ENCODE measurements at regions not wholly inside any gene's neighbourhood (a gene's known extent, or its start where the extent isn't known, plus 50 kb on each side); places are given as distances from the start of the nearest gene placed in this dataset.
"Not testable (repeated sequence)": the region's sequence is repeated elsewhere in the genome, so short reads cannot be mapped to it uniquely, and the experiment has no call there.

DNA sequence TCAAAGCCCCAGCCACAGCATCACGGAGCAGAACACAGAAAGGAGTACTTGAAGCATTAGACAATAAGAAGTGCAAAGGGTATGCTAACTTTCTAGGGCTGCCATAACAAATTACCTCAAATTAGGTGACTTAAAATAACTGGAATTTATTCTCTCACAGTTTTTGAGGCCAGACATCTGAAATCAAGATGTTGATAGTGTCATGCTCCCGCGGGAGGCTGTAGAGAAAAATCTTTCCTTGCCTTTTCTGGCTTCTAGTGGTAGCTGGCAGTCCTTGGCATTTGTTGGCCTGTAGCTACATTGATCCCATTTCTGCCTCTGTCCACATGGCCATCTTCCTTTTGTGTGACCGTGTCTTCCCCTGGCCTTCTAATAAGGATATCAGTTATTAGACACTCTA is 51.9 kb upstream of the SPDL1 start:
- no peak for DNase-seq
- WGBS (ENCODE audit: insufficient coverage, low lambda C conversion rate) = 100% methylated on average over 1 of the region's 4 CpGs
- peaks cover 2% of the 10 kb centered on the region for H3K27me3 ChIP-seq (ENCODE audit: control insufficient read depth, insufficient read depth, low read length)
- H3K9me3 ChIP-seq (ENCODE audit: control insufficient read depth, low read depth, low read length) = no peaks in the 10 kb centered on the region
- H3K36me3 ChIP-seq (ENCODE audit: control insufficient read depth, insufficient read depth, low read length) = no peaks in the 10 kb centered on the region
- no peaks in the 10 kb centered on the region for H3K4me1 ChIP-seq (ENCODE audit: control insufficient read depth, insufficient read depth, low read length)
- H3K4me3 ChIP-seq (ENCODE audit: low read length) = no peak overlapping the region
- H3K27ac ChIP-seq (ENCODE audit: low read length) = no peak overlapping the region

DNA sequence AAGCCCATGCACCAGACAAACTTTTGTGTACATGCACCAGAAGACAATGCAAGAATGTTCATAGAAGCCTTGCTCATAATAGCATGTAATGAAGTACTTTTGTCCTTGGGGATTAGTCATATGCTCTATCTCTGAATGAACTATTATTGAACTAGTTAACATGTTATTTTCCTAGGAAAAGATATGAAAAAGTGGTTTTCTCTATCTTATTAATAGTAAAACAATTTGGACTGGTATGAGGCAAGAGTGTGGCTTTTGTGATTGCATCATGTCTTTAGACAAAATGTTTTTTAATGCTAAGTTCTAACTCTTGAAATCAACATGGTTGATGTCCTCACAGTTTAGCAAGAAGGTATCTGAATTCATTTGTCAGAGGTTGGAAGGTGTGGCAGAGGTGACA is 55.7 kb upstream of the SPDL1 start:
- H3K27me3 ChIP-seq (ENCODE audit: control insufficient read depth, insufficient read depth, low read length) = peaks cover 5% of the 10 kb centered on the region
- no peak for DNase-seq
- H3K4me3 ChIP-seq (ENCODE audit: low read length) = no peak overlapping the region
- no peaks in the 10 kb centered on the region for H3K4me1 ChIP-seq (ENCODE audit: control insufficient read depth, insufficient read depth, low read length)
- no peaks in the 10 kb centered on the region for H3K36me3 ChIP-seq (ENCODE audit: control insufficient read depth, insufficient read depth, low read length)
- H3K27ac ChIP-seq (ENCODE audit: low read length) = no peak overlapping the region
- H3K9me3 ChIP-seq (ENCODE audit: control insufficient read depth, low read depth, low read length) = no peaks in the 10 kb centered on the region

DNA sequence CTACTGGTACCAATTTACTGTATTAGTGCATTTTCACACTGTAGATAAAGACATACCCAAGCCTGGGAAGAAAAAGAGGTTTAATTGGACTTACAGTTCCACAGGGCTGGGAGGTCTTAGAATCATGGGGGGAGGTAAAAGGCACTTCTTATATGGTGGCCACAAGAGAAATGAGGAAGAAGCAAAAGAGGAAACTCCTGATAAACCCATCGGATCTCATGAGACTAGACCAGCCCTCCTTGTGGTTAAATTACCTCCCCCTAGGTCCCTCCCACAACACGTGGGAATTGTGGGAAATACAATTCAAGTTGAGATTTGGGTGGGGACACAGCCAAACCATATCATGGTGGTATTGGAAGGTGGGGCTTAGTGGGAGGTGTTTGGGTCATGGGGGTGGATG is 56.5 kb upstream of the SPDL1 start:
- no peak overlapping the region for H3K27ac ChIP-seq (ENCODE audit: low read length)
- no peak overlapping the region for H3K4me3 ChIP-seq (ENCODE audit: low read length)
- no CpG with 5 or more reads among the region's 2 CpGs for WGBS (ENCODE audit: insufficient coverage, low lambda C conversion rate)
- H3K36me3 ChIP-seq (ENCODE audit: control insufficient read depth, insufficient read depth, low read length) = no peaks in the 10 kb centered on the region
- H3K27me3 ChIP-seq (ENCODE audit: control insufficient read depth, insufficient read depth, low read length) = peaks cover 5% of the 10 kb centered on the region
- no peaks in the 10 kb centered on the region for H3K4me1 ChIP-seq (ENCODE audit: control insufficient read depth, insufficient read depth, low read length)
- H3K9me3 ChIP-seq (ENCODE audit: control insufficient read depth, low read depth, low read length) = no peaks in the 10 kb centered on the region
- no peak for DNase-seq

DNA sequence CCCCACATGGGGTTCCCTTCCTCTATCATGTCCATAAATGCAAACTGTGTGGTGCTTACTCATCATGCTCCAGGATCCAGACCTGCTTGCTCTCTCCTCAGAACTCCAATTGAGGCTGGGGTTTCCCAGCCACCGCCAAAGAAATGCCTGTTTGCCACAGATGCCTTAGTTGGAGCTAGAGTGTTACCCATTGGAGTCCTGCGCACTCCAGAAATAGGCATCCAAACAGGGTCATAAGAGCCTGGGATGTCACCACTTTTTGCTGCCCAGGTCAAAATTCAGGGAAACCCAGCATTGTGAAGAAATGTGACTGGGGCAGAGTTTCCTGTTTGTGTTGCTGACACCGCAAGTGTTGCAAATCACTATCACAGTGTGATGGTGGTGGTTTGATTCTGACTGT is 60.7 kb upstream of the SPDL1 start:
- H3K27ac ChIP-seq (ENCODE audit: low read length) = no peak overlapping the region
- no peaks in the 10 kb centered on the region for H3K9me3 ChIP-seq (ENCODE audit: control insufficient read depth, low read depth, low read length)
- WGBS (ENCODE audit: insufficient coverage, low lambda C conversion rate) = no CpG with 5 or more reads among the region's 3 CpGs
- no peak overlapping the region for H3K4me3 ChIP-seq (ENCODE audit: low read length)
- H3K36me3 ChIP-seq (ENCODE audit: control insufficient read depth, insufficient read depth, low read length) = no peaks in the 10 kb centered on the region
- H3K4me1 ChIP-seq (ENCODE audit: control insufficient read depth, insufficient read depth, low read length) = no peaks in the 10 kb centered on the region
- no peak for DNase-seq
- peaks cover 3% of the 10 kb centered on the region for H3K27me3 ChIP-seq (ENCODE audit: control insufficient read depth, insufficient read depth, low read length)

DNA sequence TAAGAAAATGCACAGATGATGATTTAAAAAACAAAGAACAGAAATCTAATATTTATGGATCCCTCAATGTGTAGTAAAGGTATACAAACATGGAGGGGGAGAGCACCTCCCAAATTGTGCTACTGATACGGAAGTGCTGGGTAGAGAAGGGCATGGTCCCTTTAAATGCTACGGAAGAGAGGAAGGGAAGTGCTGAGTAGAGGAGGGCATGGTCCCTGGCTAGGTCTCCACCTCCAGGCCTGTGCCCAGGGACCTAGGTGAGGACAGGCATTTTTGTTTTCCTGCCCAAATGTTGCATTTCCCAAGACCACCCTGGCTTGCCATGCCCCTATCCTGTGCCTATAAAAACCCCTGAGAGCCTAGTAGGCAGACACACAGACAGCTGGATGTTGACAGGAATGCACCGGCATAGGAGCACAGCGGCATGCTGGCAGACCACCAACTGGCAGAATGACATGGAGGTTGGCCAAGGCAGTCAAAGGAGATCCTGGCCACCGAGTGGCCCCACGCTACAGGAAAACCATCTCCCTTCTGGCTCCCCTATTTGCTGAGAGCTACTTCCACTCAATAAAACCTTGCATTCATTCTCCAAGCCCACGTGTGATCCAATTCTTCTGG is 62.1 kb upstream of the SPDL1 start:
- Histone ChIP-seq H3K27me3 (ENCODE audit: control insufficient read depth, insufficient read depth, low read length) (peaks cover 3% of the 10 kb centered on the region), H3K4me1 (ENCODE audit: control insufficient read depth, insufficient read depth, low read length) (no peaks in the 10 kb centered on the region), H3K27ac (ENCODE audit: low read length) (no peak overlapping the region), H3K4me3 (ENCODE audit: low read length) (no peak overlapping the region), H3K36me3 (ENCODE audit: control insufficient read depth, insufficient read depth, low read length) (no peaks in the 10 kb centered on the region), H3K9me3 (ENCODE audit: control insufficient read depth, low read depth, low read length) (no peaks in the 10 kb centered on the region)
- WGBS (ENCODE audit: insufficient coverage, low lambda C conversion rate) = no CpG with 5 or more reads among the region's 7 CpGs
- no peak for DNase-seq

DNA sequence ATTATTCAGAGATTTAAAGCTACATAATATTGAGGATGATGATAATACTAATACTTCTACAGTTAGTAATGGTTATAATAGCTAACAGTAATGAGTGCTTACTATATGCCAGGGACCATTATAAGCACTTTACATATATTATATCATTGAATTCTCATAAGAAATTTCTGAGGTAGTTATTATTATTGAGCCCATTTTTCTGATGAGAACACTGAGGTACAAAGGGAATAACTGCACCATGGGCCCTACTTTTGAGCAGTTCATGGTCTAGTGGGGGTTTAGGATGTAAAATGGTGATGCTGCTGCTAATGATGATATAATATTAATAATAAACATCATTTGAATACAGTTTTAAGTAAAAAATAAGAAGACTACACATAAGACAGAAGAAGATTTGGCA is 64.2 kb upstream of the SPDL1 start:
- no peak overlapping the region for H3K27ac ChIP-seq (ENCODE audit: low read length)

DNA sequence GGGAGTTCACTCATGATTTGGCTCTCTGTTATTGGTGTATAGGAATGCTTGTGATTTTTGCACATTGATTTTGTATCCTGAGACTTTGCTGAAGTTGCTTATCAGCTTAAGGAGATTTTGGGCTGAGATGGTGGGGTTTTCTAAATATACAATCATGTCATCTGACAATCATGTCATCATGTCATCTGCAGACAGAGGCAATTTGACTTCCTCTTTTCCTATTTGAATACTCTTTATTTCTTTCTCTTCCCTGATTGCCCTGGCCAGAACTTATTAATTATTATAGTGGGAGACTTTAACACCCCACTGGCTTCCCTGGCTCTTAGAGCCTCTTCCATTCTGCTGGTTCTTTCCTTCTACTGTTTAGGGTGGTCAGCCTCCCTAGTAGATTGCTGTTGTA is 64.8 kb upstream of the SPDL1 start:
- not testable (repeated sequence) for H3K27ac ChIP-seq (ENCODE audit: low read length); DNase-seq; H3K4me3 ChIP-seq (ENCODE audit: low read length); H3K9me3 ChIP-seq (ENCODE audit: control insufficient read depth, low read depth, low read length); H3K36me3 ChIP-seq (ENCODE audit: control insufficient read depth, insufficient read depth, low read length); H3K4me1 ChIP-seq (ENCODE audit: control insufficient read depth, insufficient read depth, low read length); H3K27me3 ChIP-seq (ENCODE audit: control insufficient read depth, insufficient read depth, low read length)

More for the DNA sequence above, 64.2 kb upstream of the SPDL1 start:
- Histone ChIP-seq H3K36me3 (ENCODE audit: control insufficient read depth, insufficient read depth, low read length) (no peaks in the 10 kb centered on the region), H3K9me3 (ENCODE audit: control insufficient read depth, low read depth, low read length) (no peaks in the 10 kb centered on the region), H3K4me1 (ENCODE audit: control insufficient read depth, insufficient read depth, low read length) (no peaks in the 10 kb centered on the region), H3K4me3 (ENCODE audit: low read length) (no peak overlapping the region), H3K27me3 (ENCODE audit: control insufficient read depth, insufficient read depth, low read length) (peaks cover 3% of the 10 kb centered on the region)
- DNase-seq = no peak

DNA sequence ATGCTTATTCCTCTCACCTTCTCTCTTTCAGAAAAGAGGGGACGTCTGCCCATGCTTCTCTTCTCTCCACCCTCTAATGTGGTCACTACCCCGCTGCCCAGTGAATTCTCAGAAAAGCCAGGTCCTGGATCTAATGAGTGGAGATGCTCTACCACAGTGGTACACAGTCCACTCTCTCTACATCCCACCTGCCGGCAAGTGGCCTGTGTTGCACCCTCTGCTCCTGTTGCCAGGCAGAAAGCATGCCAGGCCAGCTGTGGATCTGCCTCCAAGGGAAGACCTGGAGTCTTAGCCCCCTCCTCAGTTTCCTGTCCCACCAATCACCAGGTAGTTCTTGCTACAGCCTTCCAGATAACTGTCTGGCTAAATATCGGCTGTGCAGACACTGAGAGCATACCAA is 71.2 kb upstream of the SPDL1 start:
- Histone ChIP-seq H3K27me3 (ENCODE audit: control insufficient read depth, insufficient read depth, low read length) (peaks cover 2% of the 10 kb centered on the region), H3K4me3 (ENCODE audit: low read length) (no peak overlapping the region), H3K4me1 (ENCODE audit: control insufficient read depth, insufficient read depth, low read length) (no peaks in the 10 kb centered on the region), H3K9me3 (ENCODE audit: control insufficient read depth, low read depth, low read length) (no peaks in the 10 kb centered on the region), H3K27ac (ENCODE audit: low read length) (no peak overlapping the region), H3K36me3 (ENCODE audit: control insufficient read depth, insufficient read depth, low read length) (no peaks in the 10 kb centered on the region)
- WGBS (ENCODE audit: insufficient coverage, low lambda C conversion rate) = no CpG with 5 or more reads among the region's 4 CpGs
- DNase-seq = no peak

DNA sequence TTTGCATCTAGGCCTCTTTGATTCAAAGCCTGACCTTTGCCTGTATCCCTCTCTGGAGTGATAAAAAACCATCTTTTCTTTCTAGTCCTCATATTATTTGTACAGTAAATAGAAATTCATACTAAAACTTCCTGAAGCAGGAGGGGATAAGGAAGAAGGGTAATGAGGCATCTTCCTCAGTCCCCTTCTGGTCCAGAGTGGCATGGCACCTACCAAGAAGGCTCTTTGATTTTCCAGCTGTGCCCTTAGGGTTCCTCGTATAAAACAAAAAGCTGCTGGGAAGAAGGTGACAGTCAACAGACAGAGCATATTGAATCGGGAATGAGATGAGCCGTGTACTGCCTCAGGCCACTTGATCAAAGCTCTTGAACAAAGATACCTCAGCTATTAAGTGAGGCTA is 71.9 kb upstream of the SPDL1 start:
- DNase-seq = no peak
- no CpG with 5 or more reads among the region's 3 CpGs for WGBS (ENCODE audit: insufficient coverage, low lambda C conversion rate)
- no peaks in the 10 kb centered on the region for H3K9me3 ChIP-seq (ENCODE audit: control insufficient read depth, low read depth, low read length)
- no peak overlapping the region for H3K4me3 ChIP-seq (ENCODE audit: low read length)
- peaks cover 2% of the 10 kb centered on the region for H3K27me3 ChIP-seq (ENCODE audit: control insufficient read depth, insufficient read depth, low read length)
- no peak overlapping the region for H3K27ac ChIP-seq (ENCODE audit: low read length)
- no peaks in the 10 kb centered on the region for H3K4me1 ChIP-seq (ENCODE audit: control insufficient read depth, insufficient read depth, low read length)
- H3K36me3 ChIP-seq (ENCODE audit: control insufficient read depth, insufficient read depth, low read length) = no peaks in the 10 kb centered on the region

DNA sequence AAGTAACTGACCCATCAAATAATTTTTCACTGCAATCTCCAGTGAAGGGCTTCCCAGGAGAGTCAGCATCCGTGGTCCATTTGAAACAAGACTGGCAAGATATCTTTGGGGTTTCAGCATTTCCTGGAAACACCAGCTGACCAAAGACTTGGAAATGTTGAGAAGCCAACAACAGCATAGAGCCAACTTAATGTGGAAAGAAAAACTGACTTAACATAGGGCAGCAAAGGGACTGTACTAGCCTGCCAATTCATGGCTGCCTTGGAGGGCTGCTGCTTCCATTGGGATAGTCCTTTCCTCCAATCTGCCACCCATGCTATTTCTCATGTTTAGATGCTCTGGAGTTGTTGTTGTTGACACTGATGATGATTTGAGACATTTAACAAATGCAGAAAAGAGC is 76.5 kb upstream of the SPDL1 start:
- H3K27ac ChIP-seq (ENCODE audit: low read length) = no peak overlapping the region
- no peaks in the 10 kb centered on the region for H3K4me1 ChIP-seq (ENCODE audit: control insufficient read depth, insufficient read depth, low read length)
- H3K27me3 ChIP-seq (ENCODE audit: control insufficient read depth, insufficient read depth, low read length) = peaks cover 2% of the 10 kb centered on the region
- DNase-seq = no peak
- no CpG with 5 or more reads among the region's 1 CpG for WGBS (ENCODE audit: insufficient coverage, low lambda C conversion rate)
- no peak overlapping the region for H3K4me3 ChIP-seq (ENCODE audit: low read length)
- H3K36me3 ChIP-seq (ENCODE audit: control insufficient read depth, insufficient read depth, low read length) = no peaks in the 10 kb centered on the region
- no peaks in the 10 kb centered on the region for H3K9me3 ChIP-seq (ENCODE audit: control insufficient read depth, low read depth, low read length)

DNA sequence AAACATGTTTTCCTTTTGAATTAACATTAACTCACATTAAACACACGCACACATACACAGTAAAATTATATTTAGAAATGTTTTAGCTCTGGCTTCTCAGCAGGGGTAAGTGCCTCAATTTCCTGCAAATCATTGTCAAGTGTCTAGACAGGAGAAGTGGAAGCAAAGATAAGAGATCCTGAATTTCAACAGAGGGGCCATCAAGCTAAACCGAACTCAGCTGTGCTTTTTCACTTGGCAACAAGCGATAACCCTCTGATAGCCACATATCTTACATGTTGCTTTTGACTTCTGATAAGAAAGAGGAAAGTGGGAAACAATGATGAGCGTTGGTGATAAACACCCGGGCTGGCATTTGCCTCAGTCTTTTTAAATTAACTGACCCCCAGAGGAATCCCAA is 79.7 kb upstream of the SPDL1 start:
- H3K9me3 ChIP-seq (ENCODE audit: control insufficient read depth, low read depth, low read length) = no peaks in the 10 kb centered on the region
- H3K4me1 ChIP-seq (ENCODE audit: control insufficient read depth, insufficient read depth, low read length) = no peaks in the 10 kb centered on the region
- H3K4me3 ChIP-seq (ENCODE audit: low read length) = no peak overlapping the region
- H3K27ac ChIP-seq (ENCODE audit: low read length) = no peak overlapping the region
- H3K27me3 ChIP-seq (ENCODE audit: control insufficient read depth, insufficient read depth, low read length) = no peaks in the 10 kb centered on the region
- WGBS (ENCODE audit: insufficient coverage, low lambda C conversion rate) = 0% methylated on average over 1 of the region's 5 CpGs
- no peaks in the 10 kb centered on the region for H3K36me3 ChIP-seq (ENCODE audit: control insufficient read depth, insufficient read depth, low read length)
- no peak for DNase-seq

Measured in large intestine (tissue), 3 donors.